GM18517 (cell line): ENCODE measurements at regions not wholly inside any gene's neighbourhood (a gene's known extent, or its start where the extent isn't known, plus 50 kb on each side); places are given as distances from the start of the nearest gene placed in this dataset.
"Not testable (repeated sequence)": the region's sequence is repeated elsewhere in the genome, so short reads cannot be mapped to it uniquely, and the experiment has no call there.

Experiments
- ATAC-seq: cut with Tn5 transposase; IDR thresholded peaks from one replicate; pipeline ENCODE4 v1.9.1; 2021; ENCODE audit warnings: mild to moderate bottlenecking, moderate library complexity; ENCODE audit not compliant: unreplicated experiment

- ATAC-seq, result no peak
Observed at GRCh38 chr5:44935871-44936270, 127.1 kb downstream of the MRPS30 start.

- ATAC-seq, result no peak
Observed at GRCh38 chr5:44942524-44943001, 133.8 kb downstream of the MRPS30 start.

- no peak for ATAC-seq
Observed at GRCh38 chr5:44943647-44944046, 134.9 kb downstream of the MRPS30 start.

- no peak for ATAC-seq
Observed at GRCh38 chr5:44945743-44946142, 137.0 kb downstream of the MRPS30 start.

GRCh38 chr5:44949687-44950086 lies 140.9 kb downstream of the MRPS30 start:
- no peak for ATAC-seq

GRCh38 chr5:44951371-44951770 lies 142.6 kb downstream of the MRPS30 start:
- ATAC-seq, result no peak

GRCh38 chr5:44952376-44952775 lies 143.6 kb downstream of the MRPS30 start:
- peak; percentile 92 for ATAC-seq

GRCh38 chr5:44953078-44953477 lies 144.3 kb downstream of the MRPS30 start:
- no peak for ATAC-seq

- ATAC-seq, result not testable (repeated sequence)
Observed at GRCh38 chr5:44958943-44959454, 150.3 kb downstream of the MRPS30 start.

- no peak for ATAC-seq
Observed at GRCh38 chr5:44969825-44970224, 161.1 kb downstream of the MRPS30 start.

- not testable (repeated sequence) for ATAC-seq
Observed at GRCh38 chr5:44970963-44971362, 162.2 kb downstream of the MRPS30 start.

GRCh38 chr5:44974813-44975212 lies 166.1 kb downstream of the MRPS30 start:
- no peak for ATAC-seq

GRCh38 chr5:44981708-44982107 lies 173.0 kb downstream of the MRPS30 start:
- ATAC-seq, result no peak

GRCh38 chr5:44983006-44983405 lies 174.3 kb downstream of the MRPS30 start:
- no peak for ATAC-seq

- no peak for ATAC-seq
Observed at GRCh38 chr5:44987026-44987425, 178.3 kb downstream of the MRPS30 start.

GRCh38 chr5:44991693-44992092 lies 182.9 kb downstream of the MRPS30 start:
- no peak for ATAC-seq

- no peak for ATAC-seq
Observed at GRCh38 chr5:44993286-44993685, 184.5 kb downstream of the MRPS30 start.

GRCh38 chr5:44997506-44997905 lies 188.8 kb downstream of the MRPS30 start:
- ATAC-seq, result no peak

- ATAC-seq, result not testable (repeated sequence)
Observed at GRCh38 chr5:45007102-45007501, 198.4 kb downstream of the MRPS30 start.

GRCh38 chr5:45017568-45017967 lies 208.8 kb downstream of the MRPS30 start:
- ATAC-seq, result no peak

- no peak for ATAC-seq
Observed at GRCh38 chr5:45029553-45029952, 220.8 kb downstream of the MRPS30 start.

- no peak for ATAC-seq
Observed at GRCh38 chr5:45035991-45036390, 227.2 kb downstream of the MRPS30 start.

GRCh38 chr5:45037927-45038326 lies 229.2 kb downstream of the MRPS30 start:
- no peak for ATAC-seq
